GM23248 (cell line): ENCODE measurements at regions not wholly inside any gene's neighbourhood (a gene's known extent, or its start where the extent isn't known, plus 50 kb on each side); places are given as distances from the start of the nearest gene placed in this dataset.

Source experiments
- EZH2 ChIP-seq: fragments of 200-600 bp; sonication (generic); IDR thresholded peaks from 2 replicates; pipeline ENCODE4 v1.6.1; 2018; ENCODE audit warnings: antibody characterized with exemption, mild to moderate bottlenecking; ENCODE audit not compliant: insufficient read depth, poor library complexity, severe bottlenecking
- EZH2phosphoT487 ChIP-seq: fragments of 200-600 bp; sonication (generic); IDR thresholded peaks from 2 replicates; pipeline ENCODE4 v1.6.1; 2018; ENCODE audit warnings: antibody characterized with exemption, moderate library complexity, mild to moderate bottlenecking, low read depth; ENCODE audit not compliant: insufficient read depth

GRCh38 chr6:71040043-71040442 lies 83.2 kb upstream of the B3GAT2 start:
- no peak for TF ChIP-seq EZH2
- no peak for TF ChIP-seq EZH2phosphoT487
